ENCODE measurements at regions not wholly inside any gene's neighbourhood (a gene's known extent, or its start where the extent isn't known, plus 50 kb on each side); places are given as distances from the start of the nearest gene placed in this dataset.
A peak's percentile ranks its signal among the peaks of the same experiment; 100 is the strongest.
"Not testable (repeated sequence)": the region's sequence is repeated elsewhere in the genome, so short reads cannot be mapped to it uniquely, and the experiment has no call there.

DNA sequence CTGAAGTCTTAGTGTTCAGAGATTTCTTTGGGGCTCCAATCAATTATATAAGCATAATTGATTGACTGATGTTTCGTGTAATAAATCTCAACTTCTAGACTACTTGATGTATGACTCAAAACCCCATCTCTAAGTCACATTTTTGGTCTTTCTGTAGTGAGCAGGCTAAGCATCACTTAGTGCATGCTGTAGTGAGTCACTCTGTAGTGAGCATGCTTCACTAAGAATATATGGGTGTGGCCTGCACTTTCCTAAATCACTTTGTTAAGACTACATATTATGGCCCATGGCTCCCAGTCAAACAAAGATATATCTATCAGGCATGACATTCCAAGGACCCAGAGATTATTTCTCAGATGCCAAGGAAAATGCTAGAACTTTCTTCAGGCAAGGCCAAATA lies 909.4 kb upstream of the LRFN5 start:
- no peak for DNase-seq (ENCODE audit: low spot score)

DNA sequence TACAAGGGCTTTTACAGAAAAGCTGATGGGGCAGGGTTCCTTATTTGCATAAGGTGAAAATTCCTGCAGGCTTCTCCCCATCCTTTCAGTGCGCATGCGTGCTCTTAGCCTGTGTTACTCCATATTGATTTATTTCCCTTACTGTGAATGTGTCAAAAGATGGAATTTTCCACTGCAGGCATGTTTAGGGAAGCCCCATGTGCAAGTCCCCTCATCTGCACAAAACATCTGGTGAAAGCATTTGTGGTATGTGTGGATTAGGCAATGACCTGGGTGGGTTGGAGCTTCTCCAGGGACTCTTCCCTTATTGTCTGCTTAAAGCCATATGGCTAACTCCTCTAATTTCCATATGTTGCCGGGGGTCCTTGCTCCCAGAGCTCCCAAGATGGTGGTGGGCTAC lies 912.7 kb upstream of the LRFN5 start:
- no peak for DNase-seq (ENCODE audit: low spot score)

DNA sequence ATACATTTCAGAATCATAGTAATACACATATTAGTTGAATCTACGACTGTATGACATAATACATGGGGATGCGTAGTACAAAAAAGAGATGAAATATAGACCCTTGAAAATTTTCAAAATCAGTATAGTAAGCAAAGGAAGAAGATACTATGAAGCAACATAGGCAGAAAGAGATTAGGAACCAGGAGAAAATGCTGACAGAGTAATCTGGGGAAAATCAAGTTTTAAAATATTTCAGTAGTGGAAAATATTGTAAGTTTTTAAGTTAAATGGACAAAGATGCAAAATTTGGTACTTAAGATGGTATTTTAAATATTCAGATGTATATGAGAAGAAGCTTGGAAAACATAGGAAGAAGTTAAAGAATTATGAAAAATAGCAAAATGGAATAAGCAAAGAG lies 915.6 kb upstream of the LRFN5 start:
- DNase-seq (ENCODE audit: low spot score), result no peak

DNA sequence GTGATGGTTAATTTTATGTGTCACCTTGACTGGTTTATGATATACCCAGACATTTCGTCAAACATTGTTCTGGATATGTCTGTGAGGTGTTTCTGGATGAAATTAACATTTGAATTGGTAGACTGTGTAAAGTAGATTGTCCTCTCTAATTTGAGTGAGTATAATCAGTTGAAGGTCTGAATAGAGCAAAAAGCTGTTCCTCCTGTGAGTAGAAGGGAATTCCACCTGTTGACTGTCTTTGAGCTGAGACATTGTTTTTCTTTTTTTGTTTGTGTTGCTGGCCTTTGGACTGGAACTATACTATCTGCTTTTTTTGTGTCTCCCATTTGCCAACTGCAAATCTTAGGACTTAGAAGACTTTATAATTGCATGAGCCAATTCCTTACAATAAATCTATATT lies 920.9 kb upstream of the LRFN5 start:
- no peak for DNase-seq (ENCODE audit: low spot score)

DNA sequence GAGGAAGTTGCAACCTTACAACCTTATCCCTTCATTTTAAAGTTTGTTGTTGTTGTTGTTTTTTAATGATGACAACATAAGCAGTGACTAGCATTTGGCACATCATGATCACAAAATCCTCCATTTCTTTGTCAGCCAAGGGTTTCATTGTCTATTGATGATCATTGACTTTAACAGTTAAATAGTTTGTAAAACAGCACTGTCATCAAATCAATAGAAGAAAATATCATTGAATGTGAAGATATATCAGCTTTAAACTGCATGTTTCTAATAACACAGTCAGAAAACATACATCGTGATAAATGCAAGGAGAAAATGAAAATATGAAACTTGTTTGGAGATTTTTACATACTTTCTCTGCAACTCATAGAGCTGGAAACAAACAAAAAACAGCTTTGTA lies 922.3 kb upstream of the LRFN5 start:
- no peak for DNase-seq (ENCODE audit: low spot score)

DNA sequence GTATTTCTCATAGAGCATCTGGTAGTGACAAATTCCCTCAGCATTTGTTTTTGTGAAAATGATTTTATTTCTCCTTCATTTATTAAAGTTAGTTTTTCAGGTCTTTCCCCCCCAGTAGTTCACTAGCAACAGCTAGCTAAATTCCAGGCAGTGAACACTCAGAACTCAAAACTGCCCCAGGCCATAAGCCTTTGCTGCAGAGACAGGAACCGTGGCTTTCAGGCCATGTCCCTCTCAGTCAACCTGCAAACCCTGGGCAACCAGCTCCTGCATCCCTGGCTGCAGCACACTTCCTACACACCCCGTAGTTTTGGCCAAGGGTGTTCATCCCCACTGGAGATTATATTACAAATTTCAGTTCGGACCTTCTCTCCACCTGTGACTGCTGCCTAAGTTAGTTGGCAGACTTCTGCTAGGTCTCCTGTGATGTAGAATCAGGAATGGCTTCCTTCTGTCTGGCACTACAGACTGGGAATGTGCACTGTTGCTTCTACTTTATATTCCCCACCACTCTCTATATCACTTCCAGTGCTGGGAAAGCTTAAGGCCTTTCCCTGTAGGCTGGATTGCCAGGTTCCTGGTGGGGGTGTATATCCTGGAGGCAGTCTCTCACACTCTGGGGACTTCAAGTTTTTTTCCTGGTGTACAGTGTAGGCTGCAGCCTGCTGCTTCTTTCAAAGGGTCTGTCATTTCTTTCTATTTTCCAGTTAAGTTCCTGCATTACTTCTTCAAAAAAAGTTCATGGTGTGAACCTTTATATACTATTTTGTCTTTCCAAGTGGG lies 924.4 kb upstream of the LRFN5 start:
- no peak for DNase-seq (ENCODE audit: low spot score)

DNA sequence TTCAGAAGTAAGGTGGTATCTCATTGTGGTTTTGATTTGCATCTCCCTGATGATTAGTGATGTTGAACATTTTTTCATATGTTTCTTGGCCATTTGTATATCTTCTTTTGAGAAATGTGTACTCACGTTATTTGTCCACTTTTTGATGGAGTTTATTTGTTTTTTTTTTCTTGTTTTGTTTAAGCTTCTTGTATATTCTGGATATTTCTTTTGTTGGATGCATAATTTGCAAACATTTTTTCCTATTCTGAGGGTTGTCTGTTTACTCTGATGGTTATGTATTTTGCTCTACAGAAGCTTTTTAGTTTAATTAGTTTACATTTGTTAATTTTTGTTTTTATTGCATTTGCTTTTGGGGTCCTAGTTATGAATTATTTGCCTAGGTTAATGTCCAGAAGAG lies 927.4 kb upstream of the LRFN5 start:
- DNase-seq (ENCODE audit: low spot score), result no peak

DNA sequence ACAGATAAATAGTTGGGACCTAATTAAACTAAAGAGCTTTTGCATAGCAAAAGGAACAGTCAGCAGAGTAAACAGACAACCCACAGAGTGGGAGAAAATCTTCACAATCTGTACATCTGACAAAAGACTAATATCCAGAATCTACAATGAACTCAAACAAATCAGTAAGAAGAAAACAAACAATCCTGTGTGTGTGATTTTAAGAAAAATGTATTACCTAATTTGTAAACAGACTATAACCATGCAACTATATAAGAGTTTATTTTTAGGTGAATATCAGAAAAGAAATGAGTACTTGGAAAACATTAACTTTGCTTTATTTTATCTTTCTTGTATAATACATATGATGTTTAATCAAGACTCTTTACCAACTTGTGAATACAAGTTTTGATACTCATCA lies 929.5 kb upstream of the LRFN5 start:
- DNase-seq (ENCODE audit: low spot score), result not testable (repeated sequence)

DNA sequence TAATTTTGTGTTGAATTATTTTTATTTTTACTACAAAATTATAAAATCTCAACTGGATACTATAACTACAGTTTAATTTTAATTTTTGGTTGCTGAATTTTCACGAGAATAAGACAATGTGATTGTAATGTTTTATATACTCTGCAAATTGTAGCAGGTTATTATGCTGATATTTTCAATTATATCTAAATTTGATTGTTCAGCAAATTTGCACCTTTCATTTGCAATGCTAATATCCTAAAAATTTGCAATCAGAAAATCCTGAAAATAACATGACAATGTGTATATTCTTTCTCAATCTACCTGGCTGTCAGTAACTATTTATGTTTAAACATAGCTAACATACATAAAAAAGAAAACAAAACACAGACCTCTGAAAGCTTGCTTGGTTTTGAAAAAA lies 932.2 kb upstream of the LRFN5 start:
- no peak for DNase-seq (ENCODE audit: low spot score)

DNA sequence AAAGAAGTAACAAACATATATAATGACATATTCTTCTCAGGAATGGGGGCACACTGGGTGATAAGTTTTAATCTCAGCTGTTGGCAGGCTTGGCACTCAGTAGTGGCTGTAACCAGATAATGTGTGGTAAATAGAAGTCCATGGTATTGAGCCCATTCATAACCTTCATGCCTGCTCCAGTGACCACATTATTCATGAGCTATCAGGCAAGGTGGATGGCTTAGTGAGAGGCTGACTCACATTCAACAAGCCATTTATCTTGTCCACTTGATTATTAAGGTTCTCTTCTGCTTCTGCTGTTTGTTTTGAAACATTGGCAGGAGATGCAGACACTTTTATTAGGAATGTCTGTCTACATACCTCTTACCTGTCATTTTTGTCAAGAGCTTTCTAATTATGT lies 950.4 kb upstream of the LRFN5 start:
- no peak for DNase-seq (ENCODE audit: low spot score)

DNA sequence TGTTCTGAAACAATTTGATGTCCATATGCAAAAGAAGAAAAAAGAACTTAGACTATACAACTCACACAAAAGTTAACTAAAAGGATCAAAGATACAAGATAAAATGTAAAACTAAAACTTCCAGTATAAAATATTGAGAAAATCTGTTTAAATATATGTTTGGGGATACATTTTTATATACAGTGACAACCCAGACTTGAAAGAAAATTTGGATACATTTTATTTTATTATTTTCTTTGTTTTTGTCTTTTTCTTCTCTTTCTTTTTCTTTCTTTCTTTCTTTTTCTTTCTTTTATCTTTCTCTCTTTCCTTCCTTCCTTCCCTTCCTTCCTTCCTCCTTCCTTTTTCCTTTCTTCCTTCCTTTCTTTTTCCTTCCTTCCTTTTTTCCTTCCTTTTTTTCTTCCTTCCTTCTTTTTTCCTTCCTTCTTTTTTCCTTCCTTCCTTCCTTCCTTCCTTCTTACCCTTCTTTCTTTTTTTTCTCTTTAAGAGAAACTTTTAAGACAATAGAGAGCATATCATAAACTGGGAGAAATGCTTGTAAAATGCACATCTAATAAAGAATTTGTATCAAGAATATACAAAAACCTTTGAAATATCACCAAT lies 954.5 kb upstream of the LRFN5 start:
- no peak for DNase-seq (ENCODE audit: low spot score)

DNA sequence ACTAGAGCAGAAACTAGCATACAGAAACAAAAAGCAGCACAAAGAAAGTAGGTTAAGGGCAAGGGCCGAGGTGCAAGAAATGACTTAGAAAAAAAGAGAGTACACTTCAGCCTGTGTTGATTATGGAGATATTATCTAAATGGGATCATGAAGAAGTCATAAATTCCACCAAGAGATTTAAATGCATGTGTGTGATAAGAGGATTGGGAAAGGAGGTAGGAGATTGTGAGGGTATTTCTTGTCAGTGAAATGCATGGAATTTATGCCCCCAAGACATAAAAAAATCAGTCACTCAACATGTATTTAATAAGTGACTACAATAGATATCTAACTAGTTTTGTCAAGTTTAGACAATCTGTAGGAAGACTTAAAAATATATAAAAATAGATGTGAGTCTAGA lies 976.2 kb upstream of the LRFN5 start:
- DNase-seq (ENCODE audit: low spot score), result peak; percentile 1

DNA sequence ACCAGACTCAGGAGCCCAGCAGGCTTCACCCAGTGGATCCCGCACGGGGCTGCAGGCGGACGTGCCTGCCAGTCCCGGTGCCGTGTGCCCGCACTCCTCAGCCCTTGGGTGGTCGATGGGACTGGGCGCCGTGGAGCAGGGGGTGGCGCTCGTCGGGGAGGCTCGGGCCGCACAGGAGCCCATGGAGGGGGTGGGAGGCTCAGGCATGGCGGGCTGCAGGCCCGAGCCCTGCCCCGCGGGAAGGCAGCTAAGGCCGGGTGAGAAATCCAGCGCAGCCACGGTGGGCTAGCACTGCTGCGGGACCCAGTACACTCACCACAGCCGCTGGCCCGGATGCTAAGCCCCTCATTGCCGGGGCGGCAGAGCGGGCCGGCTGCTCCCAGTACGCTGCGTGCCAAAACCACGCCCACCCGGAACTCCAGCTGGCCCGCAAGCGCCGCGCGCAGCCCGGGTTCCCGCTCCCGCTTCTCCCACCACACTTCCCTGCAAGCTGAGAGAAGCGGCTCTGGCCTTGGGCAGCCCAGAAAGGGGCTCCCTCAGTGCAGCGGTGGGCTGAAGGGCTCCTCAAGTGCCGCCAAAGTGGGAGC lies 977.0 kb upstream of the LRFN5 start:
- DNase-seq (ENCODE audit: low spot score), result not testable (repeated sequence)

DNA sequence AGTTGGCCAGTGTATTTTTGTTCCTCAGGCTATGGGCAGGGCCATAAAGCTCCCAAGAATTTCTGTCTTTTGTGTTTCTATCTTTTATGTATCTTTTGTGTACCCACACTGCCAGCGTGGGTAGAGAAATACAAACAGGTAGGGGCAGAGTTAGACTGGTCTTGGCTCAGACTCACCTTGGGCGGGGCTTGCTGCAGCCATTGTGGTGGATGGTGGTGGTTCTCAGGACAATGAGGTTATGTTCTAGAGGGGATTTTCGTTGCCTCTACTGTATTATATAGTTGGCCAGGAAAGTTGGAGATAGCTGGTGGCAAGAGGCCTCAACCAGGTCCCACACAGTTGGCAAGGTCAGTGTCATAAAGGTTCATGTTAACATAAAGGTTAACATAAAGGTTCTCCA lies 977.5 kb upstream of the LRFN5 start:
- no peak for DNase-seq (ENCODE audit: low spot score)

DNA sequence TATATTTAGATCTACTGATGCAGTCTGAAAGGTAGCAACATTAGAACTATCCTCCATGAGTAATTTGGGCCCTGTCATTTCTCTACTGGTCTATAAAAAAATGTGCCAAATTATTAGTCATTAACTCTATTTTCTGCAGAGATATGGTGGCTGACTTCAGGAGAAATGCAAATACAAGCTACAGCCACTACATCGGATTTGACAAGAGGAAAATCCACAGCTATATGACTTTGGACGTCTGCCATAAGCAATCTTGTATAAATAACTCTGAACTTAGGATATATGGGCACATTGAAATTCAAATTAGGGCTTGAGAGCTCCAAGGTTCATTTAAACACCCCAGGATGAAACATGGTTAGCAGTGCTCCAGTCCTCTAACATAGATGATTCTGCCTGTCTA lies 983.0 kb upstream of the LRFN5 start:
- no peak for DNase-seq (ENCODE audit: low spot score)

DNA sequence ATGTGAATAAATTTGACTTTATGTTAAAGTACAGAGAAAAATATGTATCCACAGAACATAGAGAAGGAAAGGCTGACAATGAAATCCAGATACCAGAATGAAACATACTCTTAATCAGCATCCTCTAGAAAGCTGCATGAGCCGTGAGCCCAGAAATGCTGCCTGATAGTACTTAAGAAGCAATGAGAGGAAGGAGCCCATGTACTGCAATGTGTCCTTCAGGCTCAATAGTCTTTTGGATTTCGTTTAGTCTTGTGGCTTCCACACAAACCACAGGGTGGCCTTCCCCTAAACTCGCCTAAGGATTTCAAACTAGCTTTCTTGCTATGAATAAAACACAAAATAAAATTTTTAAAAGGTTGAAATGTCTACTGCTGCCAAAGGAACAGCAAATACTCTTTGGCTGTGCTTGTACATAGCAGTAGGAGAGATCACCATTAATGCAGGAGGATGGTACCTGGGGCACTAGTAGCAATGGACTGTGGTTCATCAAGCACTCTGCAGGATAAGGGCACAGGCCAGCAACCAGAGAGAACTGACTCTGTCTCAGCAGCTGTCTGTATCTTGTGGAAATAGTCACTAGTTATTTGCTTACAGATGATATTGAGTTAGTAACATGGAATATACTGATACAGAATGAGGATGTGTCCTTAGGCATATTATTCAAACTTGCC lies 988.3 kb upstream of the LRFN5 start:
- no peak for DNase-seq (ENCODE audit: low spot score)

DNA sequence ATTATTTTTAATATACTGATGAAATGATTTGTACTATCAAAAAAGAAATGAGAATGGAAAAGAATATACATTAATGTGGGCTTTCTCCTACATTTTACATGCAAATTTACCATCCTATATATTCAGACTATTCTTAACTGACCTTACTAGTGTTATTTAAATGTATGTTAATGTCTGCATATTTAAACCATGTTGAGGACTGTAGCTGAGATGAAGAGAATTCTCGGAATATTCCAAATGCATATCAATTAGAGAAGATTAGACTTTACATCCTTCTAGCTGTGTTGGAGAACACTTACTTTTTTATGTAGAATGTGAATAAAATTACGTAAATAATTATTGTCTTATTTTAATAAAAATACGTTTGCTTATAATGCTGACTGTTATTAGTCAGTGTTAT lies 990.1 kb upstream of the LRFN5 start:
- no peak for DNase-seq (ENCODE audit: low spot score)

DNA sequence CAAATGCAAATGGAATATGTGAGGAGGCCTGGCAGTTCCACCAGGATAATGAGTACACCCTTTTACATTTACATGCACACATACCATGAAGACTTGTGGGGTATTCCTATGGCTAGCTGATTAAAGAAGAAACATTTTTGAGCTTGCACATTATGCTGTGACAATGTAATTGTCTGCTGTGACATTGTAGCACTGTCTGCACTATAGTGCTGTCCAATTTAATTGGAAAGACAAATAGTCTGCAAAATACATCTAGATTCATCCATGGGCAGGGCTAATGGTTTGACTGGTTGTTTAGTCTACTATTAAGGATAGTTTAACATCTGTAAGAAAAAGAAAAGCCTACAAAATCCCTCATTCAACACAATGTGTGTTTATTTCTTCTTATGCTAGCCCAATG lies 1005.6 kb upstream of the LRFN5 start:
- no peak for DNase-seq (ENCODE audit: low spot score)

DNA sequence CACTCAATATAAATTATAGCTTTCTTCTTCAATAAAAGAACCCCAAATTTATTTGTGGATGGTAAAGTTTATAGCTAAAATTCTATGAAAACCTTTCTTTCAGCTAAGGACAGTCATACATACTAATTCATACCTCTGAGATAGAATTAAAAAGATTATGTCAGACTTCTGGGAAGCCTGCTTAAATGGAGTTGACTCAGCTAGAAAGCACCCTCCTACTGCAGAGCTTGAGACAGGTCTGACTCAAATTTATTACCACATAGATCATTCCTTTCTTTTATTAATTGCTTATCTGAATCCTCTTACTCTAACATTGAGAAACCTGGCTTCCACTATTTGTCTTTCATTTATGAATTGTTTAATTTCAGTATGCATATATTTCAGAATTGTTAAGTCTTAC lies 1007.0 kb upstream of the LRFN5 start:
- no peak for DNase-seq (ENCODE audit: low spot score)

DNA sequence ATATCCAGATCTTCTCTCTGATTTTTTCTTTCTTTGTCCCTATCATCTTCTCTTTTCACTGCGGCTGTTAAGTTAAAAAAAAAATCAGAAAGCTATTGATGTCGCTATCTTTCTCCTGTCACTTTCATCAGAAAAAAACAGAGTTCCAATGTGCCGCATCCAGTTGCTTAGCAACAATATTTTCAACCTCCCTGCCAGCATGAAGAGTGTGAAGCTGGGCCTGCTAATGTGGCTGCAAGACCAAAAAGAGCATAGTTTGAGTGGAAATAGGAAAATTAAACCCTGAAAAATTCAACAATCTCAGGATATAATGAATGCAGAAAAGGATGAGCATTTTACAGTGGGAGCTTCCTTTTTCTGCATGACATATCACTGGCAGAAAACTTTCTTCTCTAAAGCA lies 1025.4 kb upstream of the LRFN5 start:
- DNase-seq (ENCODE audit: low spot score), result no peak

DNA sequence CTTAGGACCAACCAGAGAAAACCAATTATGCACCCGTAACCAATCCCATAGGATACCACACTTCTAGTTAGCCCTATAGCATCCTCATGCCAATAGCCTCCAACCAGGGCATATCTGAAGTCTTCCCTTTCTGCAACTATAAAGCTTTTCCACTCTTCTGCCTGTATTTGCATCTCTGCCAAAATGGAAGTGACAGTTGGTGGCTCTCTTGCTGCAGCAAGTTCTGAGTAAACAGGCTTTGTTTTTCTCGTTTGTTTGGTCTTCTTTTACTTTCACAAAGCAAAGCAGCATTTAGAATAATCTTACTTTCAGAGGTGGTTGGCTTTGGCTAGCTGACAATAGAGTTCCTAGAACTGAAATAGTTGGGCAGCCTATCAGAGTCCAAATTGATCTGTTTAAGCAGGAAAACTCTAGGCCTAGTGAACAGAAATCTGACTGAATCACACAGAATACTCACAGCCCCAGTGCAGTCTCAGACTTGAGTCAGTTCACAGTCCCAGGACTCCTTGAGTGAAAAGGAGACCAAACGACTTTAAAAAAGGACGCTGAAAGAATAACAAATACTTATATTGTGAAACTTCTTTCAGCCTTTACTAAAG lies 1029.7 kb upstream of the LRFN5 start:
- no peak for DNase-seq (ENCODE audit: low spot score)

DNA sequence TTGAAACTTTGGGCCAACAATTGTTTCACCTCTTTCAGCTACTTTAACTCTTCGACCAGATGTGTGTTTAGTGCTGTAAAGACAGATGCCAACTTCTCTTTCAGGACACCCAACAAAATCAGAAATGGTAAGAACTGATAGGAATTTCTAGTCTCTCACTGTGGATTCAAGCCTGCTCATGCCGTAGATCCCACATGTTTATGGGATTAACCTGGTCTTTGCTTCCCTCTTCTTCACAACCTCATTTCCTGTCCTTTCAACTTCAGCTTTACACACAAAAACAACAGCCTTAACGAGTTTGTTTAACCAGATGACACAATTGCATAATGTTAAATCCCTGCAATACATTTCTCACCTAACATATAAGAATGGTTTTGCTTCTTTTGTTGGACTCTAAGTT lies 1031.9 kb upstream of the LRFN5 start:
- no peak for DNase-seq (ENCODE audit: low spot score)

All from umbilical cord (tissue), 1 donor.